HCT116 (cell line): ENCODE measurements at regions not wholly inside any gene's neighbourhood (a gene's known extent, or its start where the extent isn't known, plus 50 kb on each side); places are given as distances from the start of the nearest gene placed in this dataset.

ENCODE experiments used
- ATAC-seq: fragments of 200-7000 bp; cut with Tn5 transposase; 2 replicates; pipeline ENCODE4 v1.9.1; 2020; ENCODE audit warnings: mild to moderate bottlenecking, moderate library complexity
- BruUV-seq: library from RNA; stranded (reverse); fragments of 400-500 nt; replicated peaks from 2 replicates; lab custom pipeline; 2021; lab: Mats Ljungman, UMichigan
- CTCF ChIA-PET: fragments of 300-600 bp; sonication (Branson Sonifier 250); formaldehyde crosslinking; loops from one replicate; lab custom pipeline; 2021; ENCODE audit warnings: antibody characterized with exemption; lab: Charles Lee
- POLR2A ChIA-PET: fragments of 300-600, 350-600 bp; sonication (Branson Sonifier 250); formaldehyde crosslinking; loops from one replicate; lab custom pipeline; 2021; ENCODE audit warnings: antibody characterized with exemption; lab: Charles Lee
- RAD21 ChIA-PET, 2 experiments: fragments of 300-600 bp; sonication (Branson Sonifier 250); formaldehyde crosslinking; loops; one replicate each; lab custom pipeline; 2023; ENCODE audit warnings: low total read pairs in 2 of 2; ENCODE audit not compliant: uncharacterized antibody in 2 of 2, unreplicated experiment in 2 of 2, low non-redundant PET in 1 of 2; lab: Charles Lee
- DNase-seq: peaks from one replicate; pipeline ENCODE4 v3.0.0-alpha.2; 2010; ENCODE audit warnings: low read depth, low spot score
- H2AFZ ChIP-seq: fragments of 200-600 bp; shearing (Covaris generic), sonication (generic); 2 replicates; pipeline ENCODE4 v1.6.1; 2017; ENCODE audit warnings: low read depth, mixed run types, mixed read lengths, antibody characterized with exemption, low read length; ENCODE audit not compliant: poor library complexity, severe bottlenecking
- H3K27ac ChIP-seq: 2 replicates; pipeline ENCODE4 v1.5.1; 2012; ENCODE audit warnings: low read depth, low read length
- H3K27me3 ChIP-seq: fragments of 200-600 bp; sonication (generic); 2 replicates; pipeline ENCODE4 v1.6.1; 2016; ENCODE audit warnings: mixed run types, low read length, mixed read lengths; ENCODE audit not compliant: insufficient read depth
- H3K36me3 ChIP-seq, 2 experiments: fragments of 200-500 bp in 1 of 2; fragments of 200-600 bp in 1 of 2; sonication (Bioruptor generic) in 1 of 2; sonication (generic) in 1 of 2; 2 replicates each; pipeline versions ENCODE4 v1.5.1 to v1.6.1; 2014 to 2016; ENCODE audit warnings: low read length in 2 of 2, inconsistent platforms in 1 of 2, mixed read lengths in 1 of 2, mixed run types in 1 of 2; ENCODE audit not compliant: insufficient read depth in 2 of 2, control insufficient read depth in 1 of 2
- H3K4me1 ChIP-seq, 2 experiments: fragments of 200-600 bp in 1 of 2; sonication (generic) in 1 of 2; 2 replicates each; pipeline versions ENCODE4 v1.5.1 to v1.6.1; 2012 to 2017; ENCODE audit warnings: low read length in 2 of 2, inconsistent platforms in 1 of 2, mild to moderate bottlenecking in 1 of 2, mixed read lengths in 1 of 2, mixed run types in 1 of 2, moderate library complexity in 1 of 2; ENCODE audit not compliant: insufficient read depth in 2 of 2, control insufficient read depth in 1 of 2
- H3K4me2 ChIP-seq: fragments of 200-600 bp; sonication (generic); 2 replicates; pipeline ENCODE4 v1.6.1; 2017; ENCODE audit warnings: mixed run types, low read length, mixed read lengths
- H3K4me3 ChIP-seq, 2 experiments: fragments of 200-600 bp in 1 of 2; sonication (generic) in 1 of 2; replicated peaks in 1 of 2; 2 replicates each; pipeline ENCODE4 v1.5.1; 2011 to 2016; ENCODE audit warnings: low read length in 2 of 2, control low read depth in 1 of 2, low read depth in 1 of 2, mild to moderate bottlenecking in 1 of 2, mixed read lengths in 1 of 2, mixed run types in 1 of 2
- H3K79me2 ChIP-seq: fragments of 200-600 bp; sonication (generic); 2 replicates; pipeline ENCODE4 v1.6.1; 2017; ENCODE audit warnings: mild to moderate bottlenecking, mixed run types, low read length, moderate library complexity, mixed read lengths; ENCODE audit not compliant: insufficient read depth
- H3K9ac ChIP-seq: fragments of 200-600 bp; sonication (generic); 2 replicates; pipeline ENCODE4 v1.6.1; 2016; ENCODE audit warnings: low read length, mixed read lengths
- H3K9me2 ChIP-seq: fragments of 200-600 bp; sonication (generic), shearing (Covaris generic); 2 replicates; pipeline ENCODE4 v1.6.1; 2017; ENCODE audit warnings: mixed run types, mild to moderate bottlenecking, moderate library complexity; ENCODE audit not compliant: insufficient read depth
- H3K9me3 ChIP-seq, 2 experiments: fragments of 200-500 bp in 1 of 2; fragments of 200-600 bp in 1 of 2; sonication (Bioruptor generic) in 1 of 2; sonication (generic) in 1 of 2; 2 replicates each; pipeline ENCODE4 v1.6.1; 2014 to 2017; ENCODE audit warnings: low read length in 2 of 2, mixed read lengths in 2 of 2, inconsistent platforms in 1 of 2, low read depth in 1 of 2, mild to moderate bottlenecking in 1 of 2, mixed run types in 1 of 2, moderate library complexity in 1 of 2; ENCODE audit not compliant: control insufficient read depth in 1 of 2, insufficient read depth in 1 of 2
- H4K20me1 ChIP-seq: fragments of 200-600 bp; sonication (generic), shearing (Covaris generic); 2 replicates; pipeline ENCODE4 v1.6.1; 2017; ENCODE audit warnings: mixed run types, mild to moderate bottlenecking, moderate library complexity; ENCODE audit not compliant: insufficient read depth
- CBX3 ChIP-seq: IDR thresholded peaks from 2 replicates; pipeline ENCODE4 v1.6.1; 2012; ENCODE audit warnings: low read depth
- CEBPB ChIP-seq: IDR thresholded peaks from 2 replicates; pipeline ENCODE4 v1.6.1; 2012; ENCODE audit warnings: low read depth
- EGR1 ChIP-seq: IDR thresholded peaks from 2 replicates; pipeline ENCODE4 v1.6.1; 2012; ENCODE audit warnings: low read depth
- POLR2A ChIP-seq: IDR thresholded peaks from 2 replicates; pipeline ENCODE4 v1.7.0; 2011; ENCODE audit warnings: borderline replicate concordance; ENCODE audit not compliant: insufficient read depth, insufficient read length; ENCODE audit errors: extremely low read depth
- RAD21 ChIP-seq: IDR thresholded peaks from 2 replicates; pipeline ENCODE4 v1.6.1; 2012; ENCODE audit warnings: low read depth, mild to moderate bottlenecking
- SRF ChIP-seq: IDR thresholded peaks from 2 replicates; pipeline ENCODE4 v1.6.1; 2012; ENCODE audit warnings: low read depth
- ZFX ChIP-seq: fragments of 450-650 bp; IDR thresholded peaks from 2 replicates; pipeline ENCODE4 v1.6.1; 2017
- intact Hi-C: fragments of 100-400 bp; cut with micrococcal nuclease; formaldehyde crosslinking; loops from 2 replicates; pipeline ENCODE4 v1.10.0; 2022
- TF ChIP-seq, protein P1 (sequence below): IDR thresholded peaks from 2 replicates; pipeline ENCODE4 v1.6.1; 2012
- TF ChIP-seq, protein P2 (sequence below): IDR thresholded peaks from 2 replicates; pipeline ENCODE4 v1.6.1; 2012; ENCODE audit warnings: low read depth
- TF ChIP-seq, protein P3 (sequence below): IDR thresholded peaks from 2 replicates; pipeline ENCODE4 v1.6.1; 2011; ENCODE audit warnings: mild to moderate bottlenecking, low read length, moderate library complexity; ENCODE audit not compliant: insufficient replicate concordance; ENCODE audit errors: extremely low read depth
- TF ChIP-seq, protein P4 (sequence below): IDR thresholded peaks from 2 replicates; pipeline ENCODE4 v1.6.1; 2012

DNA sequence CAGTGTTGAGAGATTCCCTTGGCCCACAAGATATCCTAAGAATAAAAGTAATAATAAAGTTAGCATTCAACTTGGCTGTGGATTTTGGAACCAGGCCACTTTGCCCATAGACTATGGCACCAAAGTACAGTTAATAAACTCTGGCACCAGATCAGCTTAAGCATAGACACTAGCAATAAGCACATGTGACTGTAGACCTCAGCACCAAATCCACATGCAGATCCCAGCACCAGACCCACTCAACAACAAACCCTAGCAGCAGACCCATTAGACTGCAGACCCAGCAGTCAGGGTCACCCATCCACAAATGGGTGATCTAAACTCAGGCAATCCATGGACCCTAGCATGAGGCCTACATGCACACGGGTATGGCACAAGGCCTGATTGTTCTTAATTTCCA lies 384.8 kb upstream of the CADM2 start:
- no peaks in the 10 kb centered on the region for H3K27me3 ChIP-seq
- intact Hi-C loops: no loop called here
- no TSS peak for BruUV-seq
- no peak overlapping the region for H3K9ac ChIP-seq
- H3K79me2 ChIP-seq: no peaks in the 10 kb centered on the region
- H4K20me1 ChIP-seq: no peaks in the 10 kb centered on the region
- DNase-seq: no peak
- H3K9me2 ChIP-seq: no peaks in the 10 kb centered on the region
- H3K4me1 ChIP-seq: no peaks in the 10 kb centered on the region
- TF ChIP-seq, protein P1, sequence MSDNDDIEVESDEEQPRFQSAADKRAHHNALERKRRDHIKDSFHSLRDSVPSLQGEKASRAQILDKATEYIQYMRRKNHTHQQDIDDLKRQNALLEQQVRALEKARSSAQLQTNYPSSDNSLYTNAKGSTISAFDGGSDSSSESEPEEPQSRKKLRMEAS: no peak
- no peak for TF ChIP-seq CBX3
- no peak for TF ChIP-seq ZFX
- TF ChIP-seq, protein P2, sequence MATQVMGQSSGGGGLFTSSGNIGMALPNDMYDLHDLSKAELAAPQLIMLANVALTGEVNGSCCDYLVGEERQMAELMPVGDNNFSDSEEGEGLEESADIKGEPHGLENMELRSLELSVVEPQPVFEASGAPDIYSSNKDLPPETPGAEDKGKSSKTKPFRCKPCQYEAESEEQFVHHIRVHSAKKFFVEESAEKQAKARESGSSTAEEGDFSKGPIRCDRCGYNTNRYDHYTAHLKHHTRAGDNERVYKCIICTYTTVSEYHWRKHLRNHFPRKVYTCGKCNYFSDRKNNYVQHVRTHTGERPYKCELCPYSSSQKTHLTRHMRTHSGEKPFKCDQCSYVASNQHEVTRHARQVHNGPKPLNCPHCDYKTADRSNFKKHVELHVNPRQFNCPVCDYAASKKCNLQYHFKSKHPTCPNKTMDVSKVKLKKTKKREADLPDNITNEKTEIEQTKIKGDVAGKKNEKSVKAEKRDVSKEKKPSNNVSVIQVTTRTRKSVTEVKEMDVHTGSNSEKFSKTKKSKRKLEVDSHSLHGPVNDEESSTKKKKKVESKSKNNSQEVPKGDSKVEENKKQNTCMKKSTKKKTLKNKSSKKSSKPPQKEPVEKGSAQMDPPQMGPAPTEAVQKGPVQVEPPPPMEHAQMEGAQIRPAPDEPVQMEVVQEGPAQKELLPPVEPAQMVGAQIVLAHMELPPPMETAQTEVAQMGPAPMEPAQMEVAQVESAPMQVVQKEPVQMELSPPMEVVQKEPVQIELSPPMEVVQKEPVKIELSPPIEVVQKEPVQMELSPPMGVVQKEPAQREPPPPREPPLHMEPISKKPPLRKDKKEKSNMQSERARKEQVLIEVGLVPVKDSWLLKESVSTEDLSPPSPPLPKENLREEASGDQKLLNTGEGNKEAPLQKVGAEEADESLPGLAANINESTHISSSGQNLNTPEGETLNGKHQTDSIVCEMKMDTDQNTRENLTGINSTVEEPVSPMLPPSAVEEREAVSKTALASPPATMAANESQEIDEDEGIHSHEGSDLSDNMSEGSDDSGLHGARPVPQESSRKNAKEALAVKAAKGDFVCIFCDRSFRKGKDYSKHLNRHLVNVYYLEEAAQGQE: no peak
- TF ChIP-seq POLR2A: no peak
- TF ChIP-seq, protein P3, sequence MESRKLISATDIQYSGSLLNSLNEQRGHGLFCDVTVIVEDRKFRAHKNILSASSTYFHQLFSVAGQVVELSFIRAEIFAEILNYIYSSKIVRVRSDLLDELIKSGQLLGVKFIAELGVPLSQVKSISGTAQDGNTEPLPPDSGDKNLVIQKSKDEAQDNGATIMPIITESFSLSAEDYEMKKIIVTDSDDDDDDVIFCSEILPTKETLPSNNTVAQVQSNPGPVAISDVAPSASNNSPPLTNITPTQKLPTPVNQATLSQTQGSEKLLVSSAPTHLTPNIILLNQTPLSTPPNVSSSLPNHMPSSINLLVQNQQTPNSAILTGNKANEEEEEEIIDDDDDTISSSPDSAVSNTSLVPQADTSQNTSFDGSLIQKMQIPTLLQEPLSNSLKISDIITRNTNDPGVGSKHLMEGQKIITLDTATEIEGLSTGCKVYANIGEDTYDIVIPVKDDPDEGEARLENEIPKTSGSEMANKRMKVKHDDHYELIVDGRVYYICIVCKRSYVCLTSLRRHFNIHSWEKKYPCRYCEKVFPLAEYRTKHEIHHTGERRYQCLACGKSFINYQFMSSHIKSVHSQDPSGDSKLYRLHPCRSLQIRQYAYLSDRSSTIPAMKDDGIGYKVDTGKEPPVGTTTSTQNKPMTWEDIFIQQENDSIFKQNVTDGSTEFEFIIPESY: no peak
- TF ChIP-seq CEBPB: no peak
- TF ChIP-seq, protein P4, sequence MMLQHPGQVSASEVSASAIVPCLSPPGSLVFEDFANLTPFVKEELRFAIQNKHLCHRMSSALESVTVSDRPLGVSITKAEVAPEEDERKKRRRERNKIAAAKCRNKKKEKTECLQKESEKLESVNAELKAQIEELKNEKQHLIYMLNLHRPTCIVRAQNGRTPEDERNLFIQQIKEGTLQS: no peak
- no peak for TF ChIP-seq EGR1
- no peak for TF ChIP-seq SRF
- TF ChIP-seq RAD21: no peak
- TF ChIP-seq, all 23 proteins: peak for 0
- CTCF ChIA-PET: no interaction called here
- no peak for ATAC-seq
- Histone ChIP-seq H3K27ac (no peak overlapping the region), H3K4me3 (no peak overlapping the region), H3K4me2 (no peak overlapping the region), H2AFZ (no peak overlapping the region), H3K36me3 (no peaks in the 10 kb centered on the region), H3K9me3 (peaks cover 11 to 12% of the 10 kb centered on the region in 2 experiments; a peak in 2 of 4 replicates)
- RAD21 ChIA-PET: no interaction called here
- POLR2A ChIA-PET: no interaction called here
